Spleen (tissue), 7 donors: ENCODE measurements at regions not wholly inside any gene's neighbourhood (a gene's known extent, or its start where the extent isn't known, plus 50 kb on each side); places are given as distances from the start of the nearest gene placed in this dataset.

Source experiments
- CTCF ChIP-seq, 11 experiments: fragments of 200-600 bp in 7 of 11; fragments of 450-650 bp in 4 of 11; sonication (generic) in 4 of 11; IDR thresholded peaks in 8 of 11; conservative IDR thresholded peaks in 3 of 11; 1 replicate in 7 of 11; 2 replicates in 4 of 11; pipeline versions ENCODE4 v1.4.0 to v1.8.0; 2016 to 2021; ENCODE audit warnings: antibody characterized with exemption in 11 of 11, inconsistent platforms in 4 of 11, mild to moderate bottlenecking in 1 of 11
- POLR2A ChIP-seq, 3 donors: fragments of 450-650 bp; IDR thresholded peaks; one replicate each; pipeline ENCODE4 v1.5.1; 2017; ENCODE audit warnings: antibody characterized with exemption in 3 of 3, mild to moderate bottlenecking in 1 of 3
- POLR2AphosphoS5 ChIP-seq, 3 donors: sonication (generic); formaldehyde crosslinking; IDR thresholded peaks; one replicate each; pipeline ENCODE4 v1.5.1; 2017; ENCODE audit warnings: antibody characterized with exemption in 3 of 3
- donor health status: DM: no; HTN: no; CAD: no; lungs with moderate emphysema.
- donor health status: DM: no; HTN: no; CAD: no.
- donor health status: DM: no; HTN: no; CAD: no.

GRCh38 chr6:78059171-78059570 is 406.3 kb downstream of the MEI4 start:
- TF ChIP-seq CTCF (IDR thresholded peaks at IDR 0.05 in 8 of 11, conservative IDR thresholded peaks at IDR 0.05 in 3 of 11) (no peak), POLR2A (IDR thresholded peaks at IDR 0.05) (no peak), POLR2AphosphoS5 (IDR thresholded peaks at IDR 0.05) (no peak)
